Smooth muscle cell (in vitro differentiated cells): ENCODE measurements at regions not wholly inside any gene's neighbourhood (a gene's known extent, or its start where the extent isn't known, plus 50 kb on each side); places are given as distances from the start of the nearest gene placed in this dataset.

ENCODE experiments used
- DNase-seq: peaks from one replicate; lab custom pipeline; 2025; ENCODE audit not compliant: unreplicated experiment; lab: John Stamatoyannopoulos, UW
- H2AFZ ChIP-seq: fragments of 200-600 bp; sonication (generic); 2 replicates; pipeline ENCODE4 v1.6.0; 2016; ENCODE audit warnings: antibody characterized with exemption, low read depth, mild to moderate bottlenecking
- H3F3A ChIP-seq: fragments of 200-600 bp; sonication (generic); 2 replicates; pipeline ENCODE4 v1.6.0; 2017; ENCODE audit warnings: antibody characterized with exemption, low read depth
- H3K27ac ChIP-seq: fragments of 200-600 bp; sonication (generic); 2 replicates; pipeline ENCODE4 v1.5.1; 2016; ENCODE audit warnings: low read depth, mild to moderate bottlenecking
- H3K27me3 ChIP-seq: fragments of 200-600 bp; sonication (generic); 2 replicates; pipeline ENCODE4 v1.6.1; 2016; ENCODE audit warnings: low read depth, mild to moderate bottlenecking
- H3K36me3 ChIP-seq: fragments of 200-600 bp; sonication (generic); 2 replicates; pipeline ENCODE4 v1.5.1; 2016; ENCODE audit warnings: low read depth
- H3K4me1 ChIP-seq: fragments of 200-600 bp; sonication (generic); 2 replicates; pipeline ENCODE4 v1.5.1; 2016; ENCODE audit warnings: low read depth
- H3K4me2 ChIP-seq: fragments of 200-600 bp; sonication (generic); 2 replicates; pipeline ENCODE4 v1.6.0; 2016; ENCODE audit warnings: mild to moderate bottlenecking
- H3K4me3 ChIP-seq: fragments of 200-600 bp; sonication (generic); 2 replicates; pipeline ENCODE4 v1.5.1; 2016; ENCODE audit warnings: mild to moderate bottlenecking
- H3K79me2 ChIP-seq: fragments of 200-600 bp; sonication (generic); 2 replicates; pipeline ENCODE4 v1.6.0; 2016; ENCODE audit warnings: low read depth, mild to moderate bottlenecking
- H3K9ac ChIP-seq: fragments of 200-600 bp; sonication (generic); 2 replicates; pipeline ENCODE4 v1.6.0; 2016; ENCODE audit warnings: low read depth
- H3K9me3 ChIP-seq: fragments of 200-600 bp; sonication (generic); replicated peaks from 2 replicates; pipeline ENCODE4 v1.5.1; 2016; ENCODE audit warnings: low read depth
- H4K20me1 ChIP-seq: fragments of 200-600 bp; sonication (generic); 2 replicates; pipeline ENCODE4 v1.6.0; 2016; ENCODE audit warnings: low read depth
- WGBS: methylation state at CpG from one replicate; pipeline ENCODE4 v1.1.7; 2016; ENCODE audit warnings: low lambda C conversion rate; 5-methylcytosine and 5-hydroxymethylcytosine counted together
- TF ChIP-seq, protein P1 (sequence below): fragments of 200-600 bp; sonication (generic); IDR thresholded peaks from 2 replicates; pipeline ENCODE4 v1.5.1; 2017; ENCODE audit warnings: borderline replicate concordance, mild to moderate bottlenecking, antibody characterized with exemption; ENCODE audit not compliant: insufficient read depth, poor library complexity, severe bottlenecking

DNA sequence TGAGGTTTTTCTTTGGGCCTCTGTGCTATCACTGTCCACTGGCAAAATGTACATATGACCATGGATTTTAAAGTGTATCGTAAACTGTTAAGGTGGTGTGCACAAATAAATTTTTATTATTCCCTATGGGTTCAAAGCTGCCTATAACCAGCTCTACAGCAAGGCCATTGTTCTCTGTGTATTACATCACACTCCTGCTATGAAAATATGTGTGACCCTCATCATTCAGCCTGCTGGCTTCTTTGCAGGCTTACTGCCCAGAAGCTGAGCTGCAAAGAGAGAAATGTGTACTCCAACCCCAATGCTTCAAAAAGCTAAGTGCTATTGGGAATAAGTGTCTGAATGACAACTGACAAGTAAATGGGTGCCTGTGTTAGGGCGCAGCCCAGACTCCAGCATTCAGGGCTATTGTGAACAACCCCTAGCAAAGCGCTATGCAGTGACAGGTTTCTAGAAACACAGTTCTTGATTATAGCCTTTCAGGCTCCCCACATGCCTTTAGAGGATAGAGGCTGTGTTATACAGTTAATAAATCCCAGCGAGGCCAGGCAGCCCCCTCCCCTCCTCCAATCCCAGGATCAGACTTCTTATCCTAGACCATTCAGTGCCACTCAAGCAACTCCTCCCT lies 220.4 kb upstream of the RADX start:
- no peaks in the 10 kb centered on the region for H3K4me1 ChIP-seq
- TF ChIP-seq, protein P1, sequence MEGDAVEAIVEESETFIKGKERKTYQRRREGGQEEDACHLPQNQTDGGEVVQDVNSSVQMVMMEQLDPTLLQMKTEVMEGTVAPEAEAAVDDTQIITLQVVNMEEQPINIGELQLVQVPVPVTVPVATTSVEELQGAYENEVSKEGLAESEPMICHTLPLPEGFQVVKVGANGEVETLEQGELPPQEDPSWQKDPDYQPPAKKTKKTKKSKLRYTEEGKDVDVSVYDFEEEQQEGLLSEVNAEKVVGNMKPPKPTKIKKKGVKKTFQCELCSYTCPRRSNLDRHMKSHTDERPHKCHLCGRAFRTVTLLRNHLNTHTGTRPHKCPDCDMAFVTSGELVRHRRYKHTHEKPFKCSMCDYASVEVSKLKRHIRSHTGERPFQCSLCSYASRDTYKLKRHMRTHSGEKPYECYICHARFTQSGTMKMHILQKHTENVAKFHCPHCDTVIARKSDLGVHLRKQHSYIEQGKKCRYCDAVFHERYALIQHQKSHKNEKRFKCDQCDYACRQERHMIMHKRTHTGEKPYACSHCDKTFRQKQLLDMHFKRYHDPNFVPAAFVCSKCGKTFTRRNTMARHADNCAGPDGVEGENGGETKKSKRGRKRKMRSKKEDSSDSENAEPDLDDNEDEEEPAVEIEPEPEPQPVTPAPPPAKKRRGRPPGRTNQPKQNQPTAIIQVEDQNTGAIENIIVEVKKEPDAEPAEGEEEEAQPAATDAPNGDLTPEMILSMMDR = no peak
- WGBS = 76% methylated on average over 4 of the region's 4 CpGs

DNA sequence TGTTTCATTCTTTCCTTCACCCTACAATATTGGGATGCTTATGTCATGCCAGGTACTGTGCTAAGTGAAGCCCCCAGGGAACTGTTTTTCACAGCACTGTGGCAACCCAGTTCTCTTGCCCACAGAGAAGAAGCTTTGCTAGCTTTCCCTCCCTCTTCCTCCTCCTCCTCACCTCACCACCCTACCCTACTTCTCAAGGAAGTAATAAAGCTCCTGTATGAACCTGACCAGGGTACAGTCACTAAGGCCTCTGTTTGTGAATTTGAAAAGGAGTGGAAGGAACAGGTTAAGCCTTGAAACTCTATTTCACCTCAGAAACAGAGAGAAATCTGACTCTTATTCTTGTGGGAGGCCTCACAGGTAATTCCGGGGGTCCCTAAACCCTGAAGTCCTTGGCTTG lies 219.4 kb upstream of the RADX start:
- Histone ChIP-seq H3K9ac (no peak overlapping the region), H3K27me3 (no peaks in the 10 kb centered on the region), H3K9me3 (no peaks in the 10 kb centered on the region), H3K79me2 (no peaks in the 10 kb centered on the region), H3K4me3 (no peak overlapping the region), H3K36me3 (no peaks in the 10 kb centered on the region), H2AFZ (no peak overlapping the region), H3K4me2 (no peak overlapping the region), H3F3A (no peaks in the 10 kb centered on the region), H3K4me1 (no peaks in the 10 kb centered on the region), H4K20me1 (no peaks in the 10 kb centered on the region), H3K27ac (no peak overlapping the region)
- no peak for DNase-seq
- TF ChIP-seq, protein P1 = no peak
- 52% methylated on average over 1 of the region's 1 CpG for WGBS

More for the DNA sequence above, 220.4 kb upstream of the RADX start:
- no peak overlapping the region for H3K4me2 ChIP-seq
- no peak for DNase-seq
- H3K9me3 ChIP-seq = no peaks in the 10 kb centered on the region
- H3K27ac ChIP-seq = no peak overlapping the region
- no peaks in the 10 kb centered on the region for H3F3A ChIP-seq
- H3K27me3 ChIP-seq = no peaks in the 10 kb centered on the region
- no peak overlapping the region for H3K4me3 ChIP-seq
- no peak overlapping the region for H3K9ac ChIP-seq
- no peaks in the 10 kb centered on the region for H3K79me2 ChIP-seq
- no peaks in the 10 kb centered on the region for H4K20me1 ChIP-seq
- no peak overlapping the region for H2AFZ ChIP-seq
- H3K36me3 ChIP-seq = no peaks in the 10 kb centered on the region

DNA sequence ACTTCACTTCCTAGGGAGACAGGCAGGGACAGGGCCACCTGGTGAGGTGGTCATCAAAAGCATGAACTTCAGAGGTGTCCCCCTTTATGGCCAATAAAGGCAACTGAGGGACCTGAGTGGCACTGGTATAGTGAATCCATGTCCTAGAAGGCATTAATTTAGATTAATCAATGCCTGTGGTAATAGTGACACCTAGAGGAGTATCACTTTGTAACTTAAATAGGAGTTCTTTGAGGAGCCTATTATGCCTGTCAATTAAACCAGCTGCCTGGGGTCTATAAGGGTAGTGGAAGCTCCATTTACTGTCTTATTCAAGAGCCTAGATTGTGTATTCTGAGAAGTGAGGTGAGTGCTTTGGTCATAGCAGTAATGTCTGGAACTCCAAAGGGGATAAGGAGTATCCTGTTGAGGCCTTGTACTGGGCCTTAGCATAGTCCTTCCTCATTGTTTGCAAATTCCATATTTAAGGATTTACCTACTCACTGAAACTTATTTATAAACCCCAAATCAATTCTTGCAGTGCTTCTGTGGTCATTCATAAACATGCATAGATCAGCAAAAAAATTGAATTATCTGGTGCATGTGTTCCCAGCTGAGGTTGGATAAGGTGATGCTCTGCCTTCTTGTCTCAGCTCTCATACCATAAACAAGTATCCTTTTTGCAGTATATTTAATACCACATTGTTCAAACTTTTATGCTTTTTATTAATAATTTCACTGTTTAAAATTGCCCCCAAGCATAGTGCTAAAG lies 213.8 kb upstream of the RADX start:
- Histone ChIP-seq H3K4me1 (no peaks in the 10 kb centered on the region), H3K4me3 (no peak overlapping the region), H3F3A (no peaks in the 10 kb centered on the region), H4K20me1 (no peaks in the 10 kb centered on the region), H3K9me3 (no peaks in the 10 kb centered on the region), H3K36me3 (no peaks in the 10 kb centered on the region), H3K27me3 (no peaks in the 10 kb centered on the region), H3K4me2 (no peak overlapping the region), H3K9ac (no peak overlapping the region), H3K79me2 (no peaks in the 10 kb centered on the region), H2AFZ (no peak overlapping the region), H3K27ac (no peak overlapping the region)
- TF ChIP-seq, protein P1 = peak; percentile 34
- DNase-seq = no peak
